ENCODE measurements at regions not wholly inside any gene's neighbourhood (a gene's known extent, or its start where the extent isn't known, plus 50 kb on each side); places are given as distances from the start of the nearest gene placed in this dataset.

DNA sequence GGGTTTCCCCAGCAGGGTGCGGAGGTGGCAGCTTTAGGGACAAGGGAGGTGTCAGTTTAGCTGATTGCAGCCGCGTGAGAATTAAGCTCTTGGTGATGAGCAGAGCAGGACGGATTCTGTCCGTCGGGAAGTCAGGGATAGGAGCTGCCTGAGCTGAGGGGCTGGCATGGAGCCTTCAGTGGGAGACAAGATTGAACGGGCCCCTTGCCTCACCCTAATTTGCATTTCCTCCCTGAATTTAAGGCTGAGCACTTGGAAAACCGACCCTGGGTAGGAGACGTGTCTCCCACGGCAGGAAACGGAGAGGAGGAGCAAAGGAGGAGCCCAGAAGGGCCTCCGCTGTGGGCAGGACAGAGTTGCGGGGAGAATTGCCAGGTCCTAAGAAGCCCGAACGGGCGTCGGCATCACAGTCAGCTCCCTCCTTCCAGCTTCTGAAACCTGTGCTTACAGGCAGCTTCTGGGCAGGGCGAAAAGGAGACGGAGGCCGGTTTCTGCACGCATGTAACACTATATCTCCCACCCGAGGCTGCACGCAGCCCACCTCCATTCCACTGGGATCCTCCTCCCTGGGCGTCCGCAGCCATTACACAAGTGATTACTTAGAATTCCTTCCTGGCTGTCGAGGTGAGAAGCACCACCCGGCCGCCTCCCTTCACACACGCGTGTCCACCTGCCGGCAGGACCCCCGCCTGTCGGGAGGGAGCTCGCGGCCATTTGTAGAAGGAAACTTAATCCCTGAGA is 345.8 kb downstream of the BRD1 start:
- TF ChIP-seq, protein P1, sequence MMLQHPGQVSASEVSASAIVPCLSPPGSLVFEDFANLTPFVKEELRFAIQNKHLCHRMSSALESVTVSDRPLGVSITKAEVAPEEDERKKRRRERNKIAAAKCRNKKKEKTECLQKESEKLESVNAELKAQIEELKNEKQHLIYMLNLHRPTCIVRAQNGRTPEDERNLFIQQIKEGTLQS (IDR thresholded peaks at IDR 0.05) = no peak
- TF ChIP-seq CEBPB (IDR thresholded peaks at IDR 0.05; ENCODE audit: low read depth) = no peak
- no peak for TF ChIP-seq ZNF274 (IDR thresholded peaks at IDR 0.05; ENCODE audit: low read depth, low read length)
- TF ChIP-seq JUND (IDR thresholded peaks at IDR 0.05) = no peak
- POLR2A ChIA-PET = no interaction called here
- no peak for DNase-seq (ENCODE audit: low read depth, low spot score)
- H3K9ac ChIP-seq (ENCODE audit: low read length) = no peak overlapping the region
- H3K79me2 ChIP-seq (ENCODE audit: insufficient read depth, low read length) = 0 out of 2 replicates have a peak, but pooled peaks cover 4% of the 10 kb centered on the region
- no peaks in the 10 kb centered on the region for H3K9me3 ChIP-seq (ENCODE audit: control insufficient read depth in 1 of 2, insufficient read depth in 1 of 2, low read depth in 1 of 2, low read length in 2 of 2)
- no peaks in the 10 kb centered on the region for H3K36me3 ChIP-seq (ENCODE audit: control insufficient read depth in 1 of 2, insufficient read depth in 2 of 2, low read length in 2 of 2)
- intact Hi-C loops (cut with micrococcal nuclease) = no loop called here
- no peak for ATAC-seq
- no peak overlapping the region for H3K4me2 ChIP-seq (ENCODE audit: low read length)
- no peaks in the 10 kb centered on the region for H4K20me1 ChIP-seq (ENCODE audit: insufficient read depth)
- no peak overlapping the region for H2AFZ ChIP-seq (ENCODE audit: low read depth, low read length, poor library complexity, severe bottlenecking)
- CTCF ChIA-PET = no interaction called here
- H3K4me1 ChIP-seq (ENCODE audit: control insufficient read depth in 1 of 2, insufficient read depth in 2 of 2, low read length in 2 of 2) = peaks cover 0 to 11% of the 10 kb centered on the region in 2 experiments; a peak in 2 of 4 replicates
- H3K9me2 ChIP-seq (ENCODE audit: insufficient read depth) = no peaks in the 10 kb centered on the region
- no peak overlapping the region for H3K27ac ChIP-seq (ENCODE audit: low read depth, low read length)
- no peak overlapping the region for H3K4me3 ChIP-seq (replicated peaks in 1 of 2; ENCODE audit: low read depth in 1 of 2, low read length in 2 of 2)
- no peaks in the 10 kb centered on the region for H3K27me3 ChIP-seq (ENCODE audit: insufficient read depth, low read length)
- RAD21 ChIA-PET (ENCODE audit: low non-redundant PET in 1 of 2, low total read pairs in 2 of 2, uncharacterized antibody in 2 of 2, unreplicated experiment in 2 of 2) = no interaction called here
- BruUV-seq (replicated peaks) = no TSS peak

DNA sequence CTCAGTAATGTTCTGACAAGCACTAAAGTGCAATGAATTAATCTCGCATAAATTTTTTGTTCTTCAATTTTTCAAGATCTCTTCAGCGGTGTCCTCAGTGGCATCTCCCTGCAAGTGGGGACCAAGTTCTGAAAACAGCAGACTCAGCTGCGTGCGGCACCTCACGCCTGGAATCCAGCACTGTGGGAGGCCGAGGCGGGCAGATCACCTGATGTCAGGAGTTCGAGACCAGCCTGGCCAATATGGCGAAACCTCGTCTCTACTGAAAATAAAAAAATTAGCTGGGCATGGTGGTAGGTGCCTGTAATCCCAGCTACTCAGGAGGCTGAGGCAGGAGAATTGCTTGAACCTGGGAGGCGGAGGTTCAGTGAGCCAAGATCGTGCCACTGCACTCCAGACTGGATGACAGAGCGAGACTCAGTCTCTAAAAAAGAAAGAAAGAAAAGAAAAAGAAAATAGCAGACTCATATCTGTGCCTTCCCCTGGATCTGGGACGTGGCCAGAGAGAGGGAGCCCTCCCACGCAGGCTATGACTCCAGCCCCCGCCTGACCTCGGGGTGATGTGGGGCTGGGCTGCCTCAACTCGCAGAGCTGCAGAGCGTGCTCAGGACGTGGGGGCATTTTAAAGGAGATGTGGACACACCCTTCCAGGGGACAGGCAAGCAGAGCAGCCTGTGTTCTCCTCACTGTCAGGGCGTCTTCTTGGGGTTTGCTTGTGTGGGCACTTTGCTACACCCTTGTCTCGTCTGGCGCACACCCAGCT is 346.6 kb downstream of the BRD1 start:
- no peaks in the 10 kb centered on the region for H3K27me3 ChIP-seq (ENCODE audit: insufficient read depth, low read length)
- H3K27ac ChIP-seq (ENCODE audit: low read depth, low read length) = no peak overlapping the region
- no peak overlapping the region for H3K4me2 ChIP-seq (ENCODE audit: low read length)
- no peaks in the 10 kb centered on the region for H3K9me3 ChIP-seq (ENCODE audit: control insufficient read depth in 1 of 2, insufficient read depth in 1 of 2, low read depth in 1 of 2, low read length in 2 of 2)
- DNase-seq (ENCODE audit: low read depth, low spot score) (no peak), ATAC-seq (no peak)
- BruUV-seq (replicated peaks) = no TSS peak
- TF ChIP-seq ZFX (IDR thresholded peaks at IDR 0.05) (no peak), ELF1 (IDR thresholded peaks at IDR 0.05; ENCODE audit: borderline replicate concordance, low read depth) (no peak), POLR2A (IDR thresholded peaks at IDR 0.05; ENCODE audit: borderline replicate concordance, extremely low read depth, insufficient read depth, insufficient read length) (no peak), FOSL1 (IDR thresholded peaks at IDR 0.05; ENCODE audit: low read depth) (no peak), TCF7L2 (IDR thresholded peaks at IDR 0.05; ENCODE audit: borderline replicate concordance, extremely low read depth, insufficient read depth, insufficient read length) (no peak), ZNF274 (IDR thresholded peaks at IDR 0.05; ENCODE audit: low read depth, low read length) (no peak)
- TF ChIP-seq, protein P2, sequence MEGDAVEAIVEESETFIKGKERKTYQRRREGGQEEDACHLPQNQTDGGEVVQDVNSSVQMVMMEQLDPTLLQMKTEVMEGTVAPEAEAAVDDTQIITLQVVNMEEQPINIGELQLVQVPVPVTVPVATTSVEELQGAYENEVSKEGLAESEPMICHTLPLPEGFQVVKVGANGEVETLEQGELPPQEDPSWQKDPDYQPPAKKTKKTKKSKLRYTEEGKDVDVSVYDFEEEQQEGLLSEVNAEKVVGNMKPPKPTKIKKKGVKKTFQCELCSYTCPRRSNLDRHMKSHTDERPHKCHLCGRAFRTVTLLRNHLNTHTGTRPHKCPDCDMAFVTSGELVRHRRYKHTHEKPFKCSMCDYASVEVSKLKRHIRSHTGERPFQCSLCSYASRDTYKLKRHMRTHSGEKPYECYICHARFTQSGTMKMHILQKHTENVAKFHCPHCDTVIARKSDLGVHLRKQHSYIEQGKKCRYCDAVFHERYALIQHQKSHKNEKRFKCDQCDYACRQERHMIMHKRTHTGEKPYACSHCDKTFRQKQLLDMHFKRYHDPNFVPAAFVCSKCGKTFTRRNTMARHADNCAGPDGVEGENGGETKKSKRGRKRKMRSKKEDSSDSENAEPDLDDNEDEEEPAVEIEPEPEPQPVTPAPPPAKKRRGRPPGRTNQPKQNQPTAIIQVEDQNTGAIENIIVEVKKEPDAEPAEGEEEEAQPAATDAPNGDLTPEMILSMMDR (IDR thresholded peaks at IDR 0.05 in 2 of 3, conservative IDR thresholded peaks at IDR 0.05 in 1 of 3; ENCODE audit: borderline replicate concordance in 1 of 3, insufficient read depth in 1 of 3, low read depth in 2 of 3, low read length in 2 of 3) = no peak
- no peaks in the 10 kb centered on the region for H3K36me3 ChIP-seq (ENCODE audit: control insufficient read depth in 1 of 2, insufficient read depth in 2 of 2, low read length in 2 of 2)
- intact Hi-C loops (cut with micrococcal nuclease) = no loop called here
- H3K79me2 ChIP-seq (ENCODE audit: insufficient read depth, low read length) = 0 out of 2 replicates have a peak, but pooled peaks cover 4% of the 10 kb centered on the region
- H4K20me1 ChIP-seq (ENCODE audit: insufficient read depth) = no peaks in the 10 kb centered on the region
- ChIA-PET RAD21 (ENCODE audit: low non-redundant PET in 1 of 2, low total read pairs in 2 of 2, uncharacterized antibody in 2 of 2, unreplicated experiment in 2 of 2) (no interaction called here), CTCF (no interaction called here), POLR2A (no interaction called here)
- no peak overlapping the region for H3K9ac ChIP-seq (ENCODE audit: low read length)
- H3K9me2 ChIP-seq (ENCODE audit: insufficient read depth) = no peaks in the 10 kb centered on the region
- H3K4me1 ChIP-seq (ENCODE audit: control insufficient read depth in 1 of 2, insufficient read depth in 2 of 2, low read length in 2 of 2) = peaks cover 0 to 10% of the 10 kb centered on the region in 2 experiments; a peak in 2 of 4 replicates
- no peak overlapping the region for H3K4me3 ChIP-seq (replicated peaks in 1 of 2; ENCODE audit: low read depth in 1 of 2, low read length in 2 of 2)
- no peak overlapping the region for H2AFZ ChIP-seq (ENCODE audit: low read depth, low read length, poor library complexity, severe bottlenecking)
